Gastroesophageal sphincter (tissue), 3 donors: ENCODE measurements at regions not wholly inside any gene's neighbourhood (a gene's known extent, or its start where the extent isn't known, plus 50 kb on each side); places are given as distances from the start of the nearest gene placed in this dataset.

Experiments used
- POLR2AphosphoS5 ChIP-seq: sonication (generic); formaldehyde crosslinking; IDR thresholded peaks from one replicate; pipeline ENCODE4 v1.6.1; 2017; ENCODE audit warnings: antibody characterized with exemption
- TF ChIP-seq, protein P1 (sequence below), 4 experiments: fragments of 200-600 bp in 2 of 4; fragments of 450-650 bp in 2 of 4; sonication (generic) in 1 of 4; IDR thresholded peaks; one replicate each; pipeline ENCODE4 v1.5.1; 2017 to 2019; ENCODE audit warnings: antibody characterized with exemption in 4 of 4, mild to moderate bottlenecking in 2 of 4, moderate library complexity in 2 of 4

GRCh38 chr11:79980916-79981315 lies 540.1 kb upstream of the TENM4 start:
- TF ChIP-seq POLR2AphosphoS5 = no peak
- TF ChIP-seq, protein P1, sequence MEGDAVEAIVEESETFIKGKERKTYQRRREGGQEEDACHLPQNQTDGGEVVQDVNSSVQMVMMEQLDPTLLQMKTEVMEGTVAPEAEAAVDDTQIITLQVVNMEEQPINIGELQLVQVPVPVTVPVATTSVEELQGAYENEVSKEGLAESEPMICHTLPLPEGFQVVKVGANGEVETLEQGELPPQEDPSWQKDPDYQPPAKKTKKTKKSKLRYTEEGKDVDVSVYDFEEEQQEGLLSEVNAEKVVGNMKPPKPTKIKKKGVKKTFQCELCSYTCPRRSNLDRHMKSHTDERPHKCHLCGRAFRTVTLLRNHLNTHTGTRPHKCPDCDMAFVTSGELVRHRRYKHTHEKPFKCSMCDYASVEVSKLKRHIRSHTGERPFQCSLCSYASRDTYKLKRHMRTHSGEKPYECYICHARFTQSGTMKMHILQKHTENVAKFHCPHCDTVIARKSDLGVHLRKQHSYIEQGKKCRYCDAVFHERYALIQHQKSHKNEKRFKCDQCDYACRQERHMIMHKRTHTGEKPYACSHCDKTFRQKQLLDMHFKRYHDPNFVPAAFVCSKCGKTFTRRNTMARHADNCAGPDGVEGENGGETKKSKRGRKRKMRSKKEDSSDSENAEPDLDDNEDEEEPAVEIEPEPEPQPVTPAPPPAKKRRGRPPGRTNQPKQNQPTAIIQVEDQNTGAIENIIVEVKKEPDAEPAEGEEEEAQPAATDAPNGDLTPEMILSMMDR (IDR thresholded peaks at IDR 0.05) = no peak
